ENCODE measurements at regions not wholly inside any gene's neighbourhood (a gene's known extent, or its start where the extent isn't known, plus 50 kb on each side); places are given as distances from the start of the nearest gene placed in this dataset.

DNA sequence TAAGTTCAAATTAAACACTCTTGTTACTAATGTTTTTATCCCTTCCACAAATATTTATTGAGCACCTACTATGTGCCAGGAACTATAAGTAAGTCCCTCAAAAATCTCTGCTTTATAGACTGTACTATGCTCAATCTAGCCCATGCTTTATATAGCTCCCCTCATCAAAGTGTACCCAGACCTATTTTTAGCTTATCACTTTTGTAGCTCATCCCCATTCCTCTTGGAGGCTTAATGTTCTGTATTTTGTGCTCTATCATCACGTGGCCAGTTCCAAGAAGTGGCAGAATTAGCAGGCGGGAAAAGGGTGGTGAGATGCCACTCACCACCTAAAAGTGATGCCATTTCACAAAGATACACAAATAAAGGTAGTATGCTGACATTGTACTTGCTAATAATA lies 138.1 kb upstream of the BET1 start:
- Histone ChIP-seq H3K23ac (ENCODE audit: insufficient read length) (no peak overlapping the region), H3K9me3 (ENCODE audit: insufficient read depth in 2 of 2, low read depth in 1 of 2, low read length in 1 of 2) (no peaks in the 10 kb centered on the region), H3K18ac (ENCODE audit: extremely low read depth, low read length) (no peak overlapping the region), H3K27me3 (replicated peaks in 1 of 4; ENCODE audit: control insufficient read depth in 3 of 4, extremely low read depth in 1 of 4, insufficient read depth in 3 of 4, low read length in 3 of 4) (no peaks in the 10 kb centered on the region), H3K4ac (replicated peaks; ENCODE audit: insufficient read length, low read depth, low read length) (no peak overlapping the region), H3K9ac (replicated peaks in 1 of 4; ENCODE audit: extremely low read depth in 1 of 4, low read depth in 3 of 4, low read length in 3 of 4) (no peak overlapping the region), H2BK12ac (ENCODE audit: low read depth, low read length) (no peak overlapping the region), H4K5ac (ENCODE audit: insufficient read length, low read depth, low read length) (no peak overlapping the region), H3K14ac (ENCODE audit: insufficient read length) (no peak overlapping the region), H2BK20ac (ENCODE audit: low read length) (no peak overlapping the region), H4K91ac (replicated peaks; ENCODE audit: insufficient read length, low read length) (no peak overlapping the region), H3K56ac (replicated peaks; ENCODE audit: insufficient read length, low read depth, low read length) (no peak overlapping the region), H2AK5ac (ENCODE audit: low read depth, low read length) (no peak overlapping the region), H3K23me2 (ENCODE audit: low read depth, low read length) (no peaks in the 10 kb centered on the region), H3K79me1 (ENCODE audit: low read depth, low read length) (no peaks in the 10 kb centered on the region), H2AFZ (ENCODE audit: low read length) (no peak overlapping the region), H3K4me1 (replicated peaks in 1 of 4; ENCODE audit: control insufficient read depth in 3 of 4, insufficient read depth in 4 of 4, low read length in 3 of 4) (no peaks in the 10 kb centered on the region), H3K79me2 (ENCODE audit: control insufficient read depth in 1 of 2, insufficient read depth in 2 of 2, low read length in 2 of 2) (no peaks in the 10 kb centered on the region), H2BK120ac (replicated peaks; ENCODE audit: low read depth, low read length) (no peak overlapping the region), H2BK15ac (ENCODE audit: low read length) (no peak overlapping the region), H4K20me1 (replicated peaks in 1 of 2; ENCODE audit: control insufficient read depth in 1 of 2, insufficient read depth in 2 of 2, low read length in 2 of 2) (no peaks in the 10 kb centered on the region), H3K4me2 (ENCODE audit: insufficient read depth in 1 of 2, low read depth in 2 of 2, low read length in 2 of 2) (no peak overlapping the region), H3K36me3 (ENCODE audit: control insufficient read depth in 2 of 4, insufficient read depth in 4 of 4, low read length in 3 of 4) (no peaks in the 10 kb centered on the region), H3K4me3 (ENCODE audit: extremely low read depth in 1 of 4, insufficient read depth in 2 of 4, low read depth in 3 of 4, low read length in 4 of 4) (no peak overlapping the region), H3K27ac (ENCODE audit: low read depth, low read length) (no peak overlapping the region), H2BK5ac (ENCODE audit: low read depth, low read length) (no peak overlapping the region), H4K8ac (ENCODE audit: extremely low read depth, insufficient read depth, low read length) (no peak overlapping the region)
- no peak for DNase-seq (ENCODE audit: low read depth in 1 of 2, low spot score in 2 of 2)
- TF ChIP-seq, protein P1, sequence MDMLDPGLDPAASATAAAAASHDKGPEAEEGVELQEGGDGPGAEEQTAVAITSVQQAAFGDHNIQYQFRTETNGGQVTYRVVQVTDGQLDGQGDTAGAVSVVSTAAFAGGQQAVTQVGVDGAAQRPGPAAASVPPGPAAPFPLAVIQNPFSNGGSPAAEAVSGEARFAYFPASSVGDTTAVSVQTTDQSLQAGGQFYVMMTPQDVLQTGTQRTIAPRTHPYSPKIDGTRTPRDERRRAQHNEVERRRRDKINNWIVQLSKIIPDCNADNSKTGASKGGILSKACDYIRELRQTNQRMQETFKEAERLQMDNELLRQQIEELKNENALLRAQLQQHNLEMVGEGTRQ (IDR thresholded peaks at IDR 0.05; ENCODE audit: low read length): no peak
- TF ChIP-seq EP300 (IDR thresholded peaks at IDR 0.05; ENCODE audit: borderline replicate concordance in 1 of 2, low read depth in 2 of 2, low read length in 2 of 2): no peak
- TF ChIP-seq FOSL1 (IDR thresholded peaks at IDR 0.05; ENCODE audit: insufficient read depth, low read depth, low read length): no peak
- TF ChIP-seq RFX5 (IDR thresholded peaks at IDR 0.05; ENCODE audit: borderline replicate concordance, low read depth, low read length): no peak
- TF ChIP-seq SIX5 (IDR thresholded peaks at IDR 0.05; ENCODE audit: low read depth, low read length): no peak
- TF ChIP-seq SUZ12 (IDR thresholded peaks at IDR 0.05; ENCODE audit: low read length): no peak
- no peak for TF ChIP-seq HDAC6 (IDR thresholded peaks at IDR 0.05; ENCODE audit: low read depth, low read length)
- no peak for TF ChIP-seq KDM1A (IDR thresholded peaks at IDR 0.05; ENCODE audit: borderline replicate concordance, low read length)
- TF ChIP-seq PHF8 (conservative IDR thresholded peaks at IDR 0.05; ENCODE audit: low read depth, low read length): no peak
- no peak for TF ChIP-seq BCL11A (IDR thresholded peaks at IDR 0.05; ENCODE audit: low read depth in 2 of 2, low read length in 2 of 2)
- no peak for TF ChIP-seq GABPA (IDR thresholded peaks at IDR 0.05; ENCODE audit: borderline replicate concordance, insufficient read depth, low read length)
- no peak for TF ChIP-seq TCF12 (IDR thresholded peaks at IDR 0.05; ENCODE audit: low read depth, low read length)
- no peak for TF ChIP-seq JUND (IDR thresholded peaks at IDR 0.05; ENCODE audit: low read length)
- TF ChIP-seq SRF (IDR thresholded peaks at IDR 0.05; ENCODE audit: low read depth, low read length): no peak
- TF ChIP-seq BACH1 (IDR thresholded peaks at IDR 0.05; ENCODE audit: low read length): no peak
- ChIA-PET CTCF (ENCODE audit: partially characterized antibody) (interaction anchor here (1.4 kb wide), 1 partner anchor 10 kb away, joined by 6 read pairs; no protein-coding TSS in a partner anchor), POLR2A (ENCODE audit: partially characterized antibody) (no interaction called here)
- FAIRE-seq: no peak
- 96% methylated on average over 2 of the region's 2 CpGs; no CpG with 5 or more reads in 1 of the 2 experiments for WGBS, 2 experiments (ENCODE audit: extremely low coverage in 1 of 2, insufficient coverage in 1 of 2, insufficient read length in 1 of 2, insufficient replicate concordance in 2 of 2, low coverage in 1 of 2, low lambda C conversion rate in 2 of 2, missing lambda C conversion rate in 1 of 2)

All from H1 (cell line).